Limb (tissue), 2 donors: ENCODE measurements at regions not wholly inside any gene's neighbourhood (a gene's known extent, or its start where the extent isn't known, plus 50 kb on each side); places are given as distances from the start of the nearest gene placed in this dataset.
"Not testable (repeated sequence)": the region's sequence is repeated elsewhere in the genome, so short reads cannot be mapped to it uniquely, and the experiment has no call there.

Experiments used
- DNase-seq, 2 donors: peaks; one replicate each; pipeline ENCODE4 v3.0.0-alpha.2; 2016; ENCODE audit errors: extremely low spot score in 2 of 2

GRCh38 chr11:133650082-133650481 lies 117.8 kb upstream of the OPCML start:
- no peak for DNase-seq

- DNase-seq, result no peak
Observed at GRCh38 chr11:133649040-133649439, 116.7 kb upstream of the OPCML start.

GRCh38 chr11:133639408-133639807 lies 107.1 kb upstream of the OPCML start:
- DNase-seq, result no peak

- no peak for DNase-seq
Observed at GRCh38 chr11:133638921-133639320, 106.6 kb upstream of the OPCML start.

- no peak for DNase-seq
Observed at GRCh38 chr11:133636711-133637355, 104.5 kb upstream of the OPCML start.

GRCh38 chr11:133635244-133635739 lies 103.0 kb upstream of the OPCML start:
- DNase-seq, result no peak

- DNase-seq, result not testable (repeated sequence)
Observed at GRCh38 chr11:133628371-133628770, 96.1 kb upstream of the OPCML start.

- DNase-seq, result no peak
Observed at GRCh38 chr11:133621611-133622010, 89.3 kb upstream of the OPCML start.

- DNase-seq, result no peak
Observed at GRCh38 chr11:133619973-133620372, 87.7 kb upstream of the OPCML start.

GRCh38 chr11:133619397-133619796 lies 87.1 kb upstream of the OPCML start:
- no peak for DNase-seq

GRCh38 chr11:133618544-133618943 lies 86.2 kb upstream of the OPCML start:
- DNase-seq, result no peak

GRCh38 chr11:133608496-133608895 lies 76.2 kb upstream of the OPCML start:
- no peak for DNase-seq

- DNase-seq, result no peak
Observed at GRCh38 chr11:133606124-133606523, 73.8 kb upstream of the OPCML start.

GRCh38 chr11:133605482-133605881 lies 73.2 kb upstream of the OPCML start:
- no peak for DNase-seq

- no peak for DNase-seq
Observed at GRCh38 chr11:133601641-133602040, 69.3 kb upstream of the OPCML start.

GRCh38 chr11:133600786-133601185 lies 68.5 kb upstream of the OPCML start:
- no peak for DNase-seq

GRCh38 chr11:133600306-133600705 lies 68.0 kb upstream of the OPCML start:
- DNase-seq, result no peak

- DNase-seq, result no peak
Observed at GRCh38 chr11:133598906-133599305, 66.6 kb upstream of the OPCML start.

- no peak for DNase-seq
Observed at GRCh38 chr11:133597236-133597635, 64.9 kb upstream of the OPCML start.

GRCh38 chr11:133595998-133596590 lies 63.8 kb upstream of the OPCML start:
- no peak for DNase-seq

- DNase-seq, result no peak
Observed at GRCh38 chr11:133593036-133593435, 60.7 kb upstream of the OPCML start.

- DNase-seq, result no peak
Observed at GRCh38 chr11:133586903-133587517, 54.7 kb upstream of the OPCML start.

GRCh38 chr11:133582750-133583149 lies 50.4 kb upstream of the OPCML start:
- no peak for DNase-seq
